Osteoblast (primary cell): ENCODE measurements at regions not wholly inside any gene's neighbourhood (a gene's known extent, or its start where the extent isn't known, plus 50 kb on each side); places are given as distances from the start of the nearest gene placed in this dataset.

Source experiments
- DNase-seq: peaks from one replicate; pipeline ENCODE4 v3.0.0; 2011; ENCODE audit warnings: low spot score, mixed read lengths; ENCODE audit not compliant: insufficient read length; ENCODE audit errors: missing footprints
- H2AFZ ChIP-seq: 2 replicates; pipeline ENCODE4 v1.6.0; 2011; ENCODE audit warnings: mild to moderate bottlenecking, low read length
- H3K27ac ChIP-seq: 2 replicates; pipeline ENCODE4 v1.5.1; 2011; ENCODE audit warnings: mild to moderate bottlenecking, low read depth, low read length, moderate library complexity
- H3K27me3 ChIP-seq: 2 replicates; pipeline ENCODE4 v1.6.0; 2012; ENCODE audit warnings: mild to moderate bottlenecking, control low read depth, inconsistent platforms, low read length, moderate library complexity; ENCODE audit not compliant: insufficient read depth
- H3K36me3 ChIP-seq: 2 replicates; pipeline ENCODE4 v1.5.1; 2011; ENCODE audit warnings: mild to moderate bottlenecking, low read length, control low read depth, moderate library complexity; ENCODE audit not compliant: insufficient read depth
- H3K4me1 ChIP-seq: 2 replicates; pipeline ENCODE4 v1.5.1; 2011; ENCODE audit warnings: mild to moderate bottlenecking, low read length, control low read depth, moderate library complexity; ENCODE audit not compliant: insufficient read depth
- H3K4me2 ChIP-seq: 2 replicates; pipeline ENCODE4 v1.6.0; 2011; ENCODE audit warnings: mild to moderate bottlenecking, low read length; ENCODE audit not compliant: insufficient read depth
- H3K4me3 ChIP-seq: fragments of 200-600 bp; sonication (generic); 3 replicates; pipeline ENCODE4 v1.5.1; 2012; ENCODE audit warnings: mild to moderate bottlenecking, low read length, inconsistent platforms; ENCODE audit not compliant: insufficient read depth
- H3K79me2 ChIP-seq: 2 replicates; pipeline ENCODE4 v1.6.0; 2012; ENCODE audit warnings: mild to moderate bottlenecking, low read length, control low read depth, inconsistent platforms; ENCODE audit not compliant: insufficient read depth
- H3K9me3 ChIP-seq: 2 replicates; pipeline ENCODE4 v1.5.1; 2011; ENCODE audit warnings: low read depth, low read length, control low read depth
- H4K20me1 ChIP-seq: 2 replicates; pipeline ENCODE4 v1.6.0; 2012; ENCODE audit warnings: mild to moderate bottlenecking, low read length, control low read depth; ENCODE audit not compliant: insufficient read depth
- TF ChIP-seq, protein P1 (sequence below): IDR thresholded peaks from 2 replicates; pipeline ENCODE4 v1.5.1; 2011; ENCODE audit warnings: mild to moderate bottlenecking, low read depth, low read length, moderate library complexity; ENCODE audit errors: extremely low read depth

DNA sequence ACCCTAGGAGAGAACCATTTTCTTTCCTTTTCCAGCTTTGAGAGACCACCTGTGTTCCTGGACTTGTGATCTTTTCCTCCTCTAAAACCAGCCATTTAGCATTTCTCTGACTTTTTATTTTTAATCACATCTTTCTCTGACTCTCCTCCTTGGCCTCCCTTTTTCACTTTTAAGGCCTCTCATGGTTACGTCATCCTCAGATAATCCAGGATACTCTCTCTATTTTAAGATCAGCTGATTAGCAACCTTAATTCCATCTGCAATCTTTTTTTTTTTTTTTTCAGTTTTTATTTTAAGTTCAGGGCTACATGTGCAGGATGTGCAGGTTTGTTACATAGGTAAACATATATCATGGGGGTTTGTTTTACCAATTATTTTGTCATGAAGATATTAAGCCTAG is 54.0 kb downstream of the RFPL4B start:
- peaks cover 3% of the 10 kb centered on the region for H3K9me3 ChIP-seq
- no peaks in the 10 kb centered on the region for H3K27me3 ChIP-seq
- no peak overlapping the region for H3K27ac ChIP-seq
- no peaks in the 10 kb centered on the region for H3K79me2 ChIP-seq
- H3K4me1 ChIP-seq: no peaks in the 10 kb centered on the region
- H3K4me3 ChIP-seq: no peak overlapping the region
- no peak for DNase-seq
- no peak overlapping the region for H2AFZ ChIP-seq
- no peaks in the 10 kb centered on the region for H3K36me3 ChIP-seq
- H4K20me1 ChIP-seq: no peaks in the 10 kb centered on the region
- TF ChIP-seq, protein P1, sequence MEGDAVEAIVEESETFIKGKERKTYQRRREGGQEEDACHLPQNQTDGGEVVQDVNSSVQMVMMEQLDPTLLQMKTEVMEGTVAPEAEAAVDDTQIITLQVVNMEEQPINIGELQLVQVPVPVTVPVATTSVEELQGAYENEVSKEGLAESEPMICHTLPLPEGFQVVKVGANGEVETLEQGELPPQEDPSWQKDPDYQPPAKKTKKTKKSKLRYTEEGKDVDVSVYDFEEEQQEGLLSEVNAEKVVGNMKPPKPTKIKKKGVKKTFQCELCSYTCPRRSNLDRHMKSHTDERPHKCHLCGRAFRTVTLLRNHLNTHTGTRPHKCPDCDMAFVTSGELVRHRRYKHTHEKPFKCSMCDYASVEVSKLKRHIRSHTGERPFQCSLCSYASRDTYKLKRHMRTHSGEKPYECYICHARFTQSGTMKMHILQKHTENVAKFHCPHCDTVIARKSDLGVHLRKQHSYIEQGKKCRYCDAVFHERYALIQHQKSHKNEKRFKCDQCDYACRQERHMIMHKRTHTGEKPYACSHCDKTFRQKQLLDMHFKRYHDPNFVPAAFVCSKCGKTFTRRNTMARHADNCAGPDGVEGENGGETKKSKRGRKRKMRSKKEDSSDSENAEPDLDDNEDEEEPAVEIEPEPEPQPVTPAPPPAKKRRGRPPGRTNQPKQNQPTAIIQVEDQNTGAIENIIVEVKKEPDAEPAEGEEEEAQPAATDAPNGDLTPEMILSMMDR: no peak
- no peak overlapping the region for H3K4me2 ChIP-seq

DNA sequence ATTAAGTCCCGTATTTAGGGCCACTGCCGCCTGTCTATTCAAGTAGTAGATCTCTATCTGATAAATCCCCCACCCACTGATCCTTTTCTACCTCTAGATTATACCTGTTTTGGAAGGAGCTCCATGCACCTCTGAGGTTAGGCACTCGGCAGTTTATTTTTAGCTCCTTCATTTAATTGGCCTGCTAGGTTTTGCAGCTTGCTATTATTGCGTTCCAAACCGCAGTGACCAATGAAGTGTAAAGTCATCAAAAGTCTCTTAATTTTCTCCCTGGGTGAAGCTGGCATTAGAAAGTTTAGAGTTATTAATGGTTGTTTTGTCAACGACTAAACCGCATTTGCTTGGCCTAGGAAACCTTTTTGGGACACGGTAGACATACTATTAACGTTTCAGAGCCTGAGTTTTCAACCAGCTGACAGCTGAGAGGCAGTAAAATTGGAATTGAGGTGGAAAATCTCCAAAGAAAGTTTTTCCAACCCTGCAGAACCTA is 60.0 kb downstream of the RFPL4B start:
- H3K4me2 ChIP-seq: no peak overlapping the region
- no peak for DNase-seq
- H3K79me2 ChIP-seq: no peaks in the 10 kb centered on the region

DNA sequence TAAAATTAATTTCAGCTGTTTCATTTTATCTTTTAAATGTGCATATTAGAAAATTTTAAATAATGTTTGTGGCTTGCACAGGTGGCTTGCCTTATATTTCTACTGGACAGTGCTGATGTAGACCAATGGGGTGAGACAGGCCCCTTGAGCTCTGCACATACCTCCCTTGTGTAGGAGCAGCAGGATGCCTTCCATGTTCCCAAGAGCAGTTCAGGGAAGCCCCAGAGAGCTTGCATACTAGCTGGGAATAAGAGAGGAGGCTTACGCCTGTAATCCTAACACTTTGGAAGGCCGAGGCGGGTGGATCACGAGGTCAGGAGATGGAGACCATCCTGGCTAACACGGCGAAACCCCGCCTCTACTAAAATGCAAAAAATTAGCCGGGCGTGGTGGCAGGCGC is 61.4 kb downstream of the RFPL4B start:
- Histone ChIP-seq H3K4me2 (no peak overlapping the region), H3K27ac (no peak overlapping the region), H4K20me1 (no peaks in the 10 kb centered on the region), H3K36me3 (no peaks in the 10 kb centered on the region), H3K27me3 (no peaks in the 10 kb centered on the region), H3K4me1 (peaks cover 4% of the 10 kb centered on the region), H3K9me3 (no peaks in the 10 kb centered on the region), H2AFZ (no peak overlapping the region), H3K4me3 (no peak overlapping the region), H3K79me2 (no peaks in the 10 kb centered on the region)
- TF ChIP-seq, protein P1: no peak
- peak; percentile 34 for DNase-seq

More for the DNA sequence above, 60.0 kb downstream of the RFPL4B start:
- H3K9me3 ChIP-seq: no peaks in the 10 kb centered on the region
- no peak overlapping the region for H2AFZ ChIP-seq
- H3K4me1 ChIP-seq: peaks cover 4% of the 10 kb centered on the region
- no peak overlapping the region for H3K27ac ChIP-seq
- H4K20me1 ChIP-seq: no peaks in the 10 kb centered on the region
- TF ChIP-seq, protein P1: no peak
- H3K4me3 ChIP-seq: no peak overlapping the region
- no peaks in the 10 kb centered on the region for H3K36me3 ChIP-seq
- H3K27me3 ChIP-seq: no peaks in the 10 kb centered on the region

DNA sequence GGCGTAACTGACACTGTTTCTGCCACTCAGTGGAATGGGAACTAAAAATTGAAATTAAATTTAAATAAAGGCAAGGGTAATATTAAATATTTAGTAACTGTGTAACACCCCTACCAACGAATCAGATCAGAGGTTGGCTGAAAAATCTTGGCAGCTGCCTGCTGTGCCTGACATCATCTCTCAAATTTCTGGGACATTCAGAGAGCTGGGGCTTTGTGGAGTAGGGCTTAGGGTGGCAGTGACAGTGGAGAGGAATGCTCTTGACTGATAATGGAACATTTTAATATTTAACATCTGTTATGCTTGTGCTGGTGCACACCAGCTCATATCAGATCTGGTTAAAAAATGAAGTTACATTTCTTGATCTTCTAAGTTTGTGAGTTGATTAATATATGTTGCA is 62.2 kb downstream of the RFPL4B start:
- TF ChIP-seq, protein P1: no peak
- Histone ChIP-seq H3K9me3 (no peaks in the 10 kb centered on the region), H3K27ac (no peak overlapping the region), H3K4me2 (no peak overlapping the region), H3K36me3 (no peaks in the 10 kb centered on the region), H3K4me3 (no peak overlapping the region), H3K27me3 (no peaks in the 10 kb centered on the region), H3K4me1 (peaks cover 4% of the 10 kb centered on the region), H4K20me1 (no peaks in the 10 kb centered on the region), H2AFZ (no peak overlapping the region), H3K79me2 (no peaks in the 10 kb centered on the region)
- peak; percentile 10 for DNase-seq
